Hindlimb muscle (tissue), 1 donor: ENCODE measurements at regions not wholly inside any gene's neighbourhood (a gene's known extent, or its start where the extent isn't known, plus 50 kb on each side); places are given as distances from the start of the nearest gene placed in this dataset.

Experiments
- DNase-seq: peaks from one replicate; pipeline ENCODE4 v3.0.0-alpha.2; 2013

GRCh38 chr6:8213995-8214394 lies 111.6 kb upstream of the EEF1E1 start:
- no peak for DNase-seq

DNA sequence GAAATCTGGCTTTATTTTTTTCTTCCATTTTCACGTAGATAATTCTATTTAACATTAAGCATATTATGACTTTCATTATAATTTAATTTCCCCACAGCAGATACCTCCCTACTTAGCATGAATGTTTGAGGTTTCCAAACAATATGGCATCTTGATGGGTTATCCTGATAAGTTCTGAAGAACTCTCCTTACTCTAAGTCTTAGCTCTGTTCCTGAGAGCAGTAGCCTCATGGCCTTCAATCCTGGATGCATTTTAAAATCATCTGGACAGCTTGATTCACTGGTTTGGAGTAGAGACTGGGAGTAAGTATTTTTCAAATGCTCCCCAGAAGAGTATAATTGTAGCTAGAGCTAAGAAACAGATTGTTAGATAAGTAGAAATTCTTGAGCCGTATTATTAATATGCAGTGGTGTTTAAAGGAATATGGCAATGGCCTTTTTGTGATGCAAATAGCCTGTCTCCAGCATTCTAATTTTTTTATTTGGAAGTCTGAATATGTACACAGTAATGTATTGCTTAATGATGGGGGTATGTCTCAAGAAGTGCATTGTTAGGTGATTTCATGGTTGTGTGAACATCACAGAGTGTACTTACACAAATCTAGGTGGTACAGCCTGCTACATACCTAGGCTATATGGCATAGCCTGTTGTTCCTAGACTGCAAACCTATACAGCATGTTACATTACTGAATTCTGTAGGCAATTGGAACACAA lies 110.5 kb upstream of the EEF1E1 start:
- DNase-seq, result no peak

DNA sequence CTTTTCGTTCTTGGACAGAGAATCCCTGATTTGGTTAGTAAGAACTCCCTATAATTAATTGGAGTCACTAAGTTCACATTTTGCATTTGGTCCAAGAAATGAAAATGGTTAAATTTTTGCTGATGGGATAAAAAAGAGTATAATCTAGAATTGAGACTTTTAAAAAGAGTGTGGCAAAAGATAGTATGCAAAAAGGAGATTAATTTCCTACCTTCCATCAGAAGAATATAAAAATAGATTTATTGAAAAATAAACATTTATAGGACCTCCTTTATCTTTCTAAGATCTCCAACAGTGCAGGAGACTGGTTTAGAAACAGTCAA lies 105.5 kb upstream of the EEF1E1 start:
- DNase-seq, result no peak

- DNase-seq, result no peak
Observed at GRCh38 chr6:8207191-8207868, 105.0 kb upstream of the EEF1E1 start.

GRCh38 chr6:8203337-8203736 lies 101.0 kb upstream of the EEF1E1 start:
- DNase-seq, result no peak

GRCh38 chr6:8201679-8202078 lies 99.3 kb upstream of the EEF1E1 start:
- no peak for DNase-seq

DNA sequence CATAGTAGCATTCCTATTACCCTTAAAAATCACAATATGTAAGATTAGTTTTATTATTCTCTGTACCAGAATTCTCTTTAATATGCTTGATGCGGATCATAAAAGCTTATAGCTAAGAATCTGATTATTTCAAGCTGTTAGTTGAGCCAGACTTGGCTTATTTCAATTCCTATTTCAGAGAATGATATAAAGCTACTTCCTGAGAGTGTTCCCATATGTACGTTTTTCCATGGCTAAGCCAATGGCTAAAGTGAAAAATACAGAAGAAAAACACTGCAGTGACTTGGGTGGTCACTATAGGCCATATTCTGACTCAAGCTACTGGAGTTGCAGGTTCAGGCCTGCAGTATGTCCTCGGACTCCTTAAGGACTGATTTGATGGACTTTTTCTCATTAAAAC lies 97.9 kb upstream of the EEF1E1 start:
- DNase-seq, result no peak

GRCh38 chr6:8195714-8196102 lies 93.4 kb upstream of the EEF1E1 start:
- no peak for DNase-seq

- no peak for DNase-seq
Observed at GRCh38 chr6:8195040-8195713, 92.8 kb upstream of the EEF1E1 start.

- DNase-seq, result no peak
Observed at GRCh38 chr6:8194490-8194889, 92.1 kb upstream of the EEF1E1 start.

DNA sequence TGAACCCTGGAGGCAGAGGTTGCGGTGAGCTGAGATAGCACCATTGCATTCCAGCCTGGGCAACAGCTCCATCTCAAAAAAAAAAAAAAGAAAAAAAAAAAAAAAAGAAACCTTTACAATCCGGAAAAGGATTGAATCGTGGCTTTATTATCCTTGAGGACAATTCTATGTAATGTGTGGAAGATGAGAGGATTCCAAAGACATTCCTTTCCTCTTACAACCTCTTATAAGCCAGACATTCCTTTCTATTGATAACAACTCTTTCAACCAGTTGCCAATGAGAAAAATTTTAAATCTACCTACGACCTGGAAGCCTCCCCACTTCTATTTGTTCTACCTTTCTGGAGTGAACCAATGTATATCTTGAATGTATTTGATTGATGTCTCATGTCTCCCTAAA lies 91.2 kb upstream of the EEF1E1 start:
- no peak for DNase-seq

DNA sequence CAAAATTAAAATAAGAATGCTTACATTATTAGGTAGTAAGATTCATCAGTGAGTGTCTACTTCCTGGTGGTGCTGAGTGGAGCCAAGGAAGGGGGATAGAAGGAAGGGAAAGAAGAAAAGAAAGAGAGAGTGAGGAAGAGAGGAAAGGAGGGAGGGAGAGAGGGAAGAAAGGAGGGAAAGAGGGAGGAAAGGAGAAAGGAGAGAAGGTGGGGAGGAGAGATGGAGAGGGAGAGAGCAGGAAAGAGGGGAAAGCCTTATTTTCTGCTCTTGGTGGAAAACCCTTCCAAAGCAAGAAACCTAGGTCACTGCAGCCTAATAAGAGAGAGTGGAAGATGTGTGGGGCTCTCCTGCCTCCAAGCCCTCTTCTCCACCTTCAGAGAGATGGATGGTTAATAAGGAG lies 90.2 kb upstream of the EEF1E1 start:
- no peak for DNase-seq

DNA sequence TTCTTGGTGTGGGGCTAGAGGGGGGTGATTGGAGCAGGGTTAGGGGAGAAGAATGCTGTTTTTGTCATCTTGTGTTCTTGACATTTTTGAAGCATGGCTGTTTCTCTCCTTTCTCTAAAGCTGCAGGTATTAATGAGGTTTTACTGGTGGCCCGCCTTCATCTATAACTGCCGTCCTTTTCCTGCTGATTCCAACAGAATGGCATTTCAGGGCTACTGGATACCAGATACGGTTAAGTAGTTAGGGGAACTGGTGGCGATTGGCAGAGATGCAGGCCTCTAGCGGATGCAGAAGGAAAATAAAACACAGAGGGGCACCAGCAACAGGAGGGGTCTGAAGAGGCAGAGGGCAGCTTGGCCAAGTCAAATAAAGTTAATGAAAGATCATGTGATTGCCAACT lies 89.7 kb upstream of the EEF1E1 start:
- no peak for DNase-seq

DNA sequence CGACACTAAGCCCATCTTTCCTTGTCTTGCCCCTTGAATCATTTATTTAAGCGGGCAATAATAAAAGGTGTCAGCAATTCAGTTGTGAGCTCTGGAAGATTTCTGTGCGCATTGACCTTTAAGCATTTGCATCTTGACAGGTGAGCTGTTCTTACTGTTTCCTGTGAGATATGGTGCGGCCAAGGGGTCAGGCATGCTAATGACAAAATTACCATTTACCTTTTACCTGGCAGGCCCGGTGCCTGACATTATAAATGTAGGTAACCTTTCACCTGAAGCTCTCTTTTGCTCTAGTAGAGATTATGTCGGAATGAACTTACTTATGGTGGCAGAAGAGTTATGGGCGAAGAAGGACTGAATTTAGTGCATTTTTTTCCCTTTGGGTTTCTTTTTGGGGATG lies 89.3 kb upstream of the EEF1E1 start:
- no peak for DNase-seq

- DNase-seq, result no peak
Observed at GRCh38 chr6:8187209-8187608, 84.9 kb upstream of the EEF1E1 start.

DNA sequence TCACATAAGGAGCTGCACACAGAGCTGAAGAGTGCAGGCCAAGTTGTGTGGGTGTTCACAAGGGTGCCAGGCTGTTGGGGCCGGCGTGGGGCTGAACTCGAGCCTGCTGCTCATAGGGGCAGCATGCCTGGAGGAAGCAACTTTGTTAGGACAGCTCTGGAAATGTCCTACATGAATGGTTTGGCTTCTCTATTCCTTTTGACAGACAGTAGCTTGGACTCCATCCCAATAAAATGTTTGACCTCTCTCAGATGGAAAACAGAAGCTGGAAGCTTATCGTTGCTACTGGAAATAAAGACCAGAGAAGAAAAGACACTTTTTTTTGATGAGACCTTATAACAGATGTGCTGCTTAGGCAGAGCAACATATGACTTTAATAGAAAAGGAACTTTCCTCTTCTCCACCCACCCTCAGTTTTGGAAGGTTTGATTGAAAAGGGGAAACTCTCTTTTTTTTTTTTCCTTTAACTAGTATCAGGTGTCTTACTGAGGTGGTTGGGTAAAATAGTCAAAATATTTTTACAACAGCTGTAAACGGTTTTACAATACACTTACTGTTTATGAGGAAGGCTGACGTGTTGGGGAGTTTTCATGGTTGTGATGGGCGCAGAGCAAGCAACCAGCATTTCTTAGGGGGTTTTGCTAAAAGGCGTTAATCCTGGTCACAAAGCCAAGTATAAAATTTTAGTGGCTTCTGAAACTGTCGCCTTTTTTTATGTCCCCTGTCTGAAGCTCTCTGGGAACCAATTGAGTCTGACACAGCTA lies 80.7 kb upstream of the EEF1E1 start:
- DNase-seq, result no peak

DNA sequence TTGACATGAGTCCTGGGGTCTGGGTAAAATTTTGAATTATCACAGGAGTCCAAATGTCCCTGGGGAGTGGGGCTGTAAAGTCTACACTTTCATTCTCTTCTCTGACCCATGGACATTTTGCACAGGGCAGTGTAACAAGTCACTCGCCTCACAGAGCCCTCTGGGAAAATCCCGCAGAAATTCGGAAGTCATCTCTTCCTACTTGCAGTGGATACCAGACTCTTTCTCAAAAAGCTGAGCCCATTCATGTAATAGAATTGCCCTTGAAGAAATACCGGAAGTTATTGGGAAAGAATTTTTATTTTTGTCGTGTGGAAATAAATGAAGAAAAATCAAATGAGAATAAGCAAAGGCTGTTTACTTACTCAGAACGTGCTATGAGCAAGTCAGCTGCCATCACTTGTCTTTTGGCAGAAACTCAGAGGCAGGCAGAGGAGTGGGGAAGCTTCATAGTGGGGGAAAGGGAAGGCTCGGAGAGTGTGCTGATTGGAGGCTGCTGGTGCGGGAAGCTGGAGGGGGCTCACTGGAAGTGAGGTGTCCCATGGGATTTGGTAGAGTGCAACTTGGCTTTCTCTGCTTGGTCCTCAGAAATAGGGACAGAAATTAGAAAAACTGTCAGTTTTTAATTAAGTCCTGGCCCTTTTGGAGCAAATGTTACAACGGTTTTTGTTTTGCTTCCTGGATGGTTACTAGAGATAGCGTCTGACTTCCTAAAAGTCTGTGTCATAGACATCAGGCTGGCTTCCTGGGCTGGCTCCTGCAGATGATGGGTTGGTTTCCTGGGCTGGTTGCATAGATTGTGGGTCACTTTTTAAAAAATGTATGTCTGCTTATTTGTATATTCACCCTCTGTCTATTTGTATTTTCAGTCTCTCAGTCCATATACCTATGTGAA lies 79.8 kb upstream of the EEF1E1 start:
- DNase-seq, result no peak

GRCh38 chr6:8181160-8181881 lies 79.0 kb upstream of the EEF1E1 start:
- no peak for DNase-seq

DNA sequence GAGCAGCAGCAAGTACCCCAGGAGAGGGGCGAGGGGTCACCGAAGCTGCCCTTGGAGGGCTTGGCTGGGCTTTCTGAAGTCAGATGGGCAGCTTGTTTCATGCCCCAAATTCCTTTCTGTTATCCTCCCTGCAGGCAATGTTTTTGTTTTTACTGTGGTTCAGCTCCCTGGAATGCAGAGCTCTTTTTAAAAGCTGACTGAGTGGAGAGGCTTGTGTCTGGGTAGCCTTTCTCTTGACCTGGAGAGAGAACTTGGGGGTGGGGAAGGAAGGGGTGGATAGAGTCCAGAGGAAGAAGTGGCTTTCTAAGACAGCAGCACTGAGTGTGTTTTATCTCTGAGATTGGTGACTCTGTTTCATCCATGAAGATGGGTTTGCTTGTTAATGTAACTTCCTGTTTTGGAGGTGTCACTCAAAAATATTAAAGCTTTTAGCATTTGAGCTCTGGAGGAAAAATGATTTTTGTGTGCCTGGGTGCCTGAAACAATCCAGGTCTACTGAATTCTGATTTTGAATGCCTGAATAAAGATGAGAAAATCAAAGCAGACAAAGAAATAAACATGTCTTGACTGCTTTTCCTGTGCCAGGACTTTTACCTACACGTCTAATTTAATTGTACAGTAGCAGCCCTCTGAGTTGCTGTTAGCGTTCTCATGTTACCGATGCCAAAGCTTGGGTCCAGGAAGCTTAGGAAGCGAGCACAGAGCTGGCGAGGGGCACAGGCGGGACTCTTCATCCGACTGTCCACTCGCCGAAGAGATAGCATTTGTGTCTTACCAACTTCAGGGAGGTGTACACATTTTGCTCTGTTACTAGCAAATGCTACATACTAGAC lies 78.2 kb upstream of the EEF1E1 start:
- no peak for DNase-seq

- DNase-seq, result no peak
Observed at GRCh38 chr6:8177721-8178120, 75.4 kb upstream of the EEF1E1 start.
